ENCODE measurements at regions not wholly inside any gene's neighbourhood (a gene's known extent, or its start where the extent isn't known, plus 50 kb on each side); places are given as distances from the start of the nearest gene placed in this dataset.
"Not testable (repeated sequence)": the region's sequence is repeated elsewhere in the genome, so short reads cannot be mapped to it uniquely, and the experiment has no call there.

- no peak for TF ChIP-seq CTCF (IDR thresholded peaks at IDR 0.05; ENCODE audit: insufficient read depth, low read length, poor library complexity, severe bottlenecking)
Measured at GRCh38 chr7:69062020-69062765, 536.1 kb upstream of the AUTS2 start.

GRCh38 chr7:69067397-69067796, 530.9 kb upstream of the AUTS2 start:
- no peaks in the 10 kb centered on the region for H3K36me3 ChIP-seq (ENCODE audit: control insufficient read depth, insufficient read depth, low read length)
- no peak overlapping the region for H3K4me3 ChIP-seq (ENCODE audit: low read depth, low read length)
- no peak for DNase-seq (ENCODE audit: low read depth)
- no peaks in the 10 kb centered on the region for H3K27me3 ChIP-seq (ENCODE audit: control insufficient read depth, insufficient read depth, low read length)
- peak; percentile 42 for TF ChIP-seq CTCF (IDR thresholded peaks at IDR 0.05; ENCODE audit: insufficient read depth, low read length, poor library complexity, severe bottlenecking)

More at GRCh38 chr7:69062020-69062765, 536.1 kb upstream of the AUTS2 start:
- Histone ChIP-seq H3K36me3 (ENCODE audit: control insufficient read depth, insufficient read depth, low read length) (no peaks in the 10 kb centered on the region), H3K27me3 (ENCODE audit: control insufficient read depth, insufficient read depth, low read length) (no peaks in the 10 kb centered on the region), H3K4me3 (ENCODE audit: low read depth, low read length) (no peak overlapping the region)
- DNase-seq (ENCODE audit: low read depth): no peak

GRCh38 chr7:69070476-69070875, 527.8 kb upstream of the AUTS2 start:
- H3K27me3 ChIP-seq (ENCODE audit: control insufficient read depth, insufficient read depth, low read length): no peaks in the 10 kb centered on the region
- no peak overlapping the region for H3K4me3 ChIP-seq (ENCODE audit: low read depth, low read length)
- no peaks in the 10 kb centered on the region for H3K36me3 ChIP-seq (ENCODE audit: control insufficient read depth, insufficient read depth, low read length)
- DNase-seq (ENCODE audit: low read depth): no peak
- TF ChIP-seq CTCF (IDR thresholded peaks at IDR 0.05; ENCODE audit: insufficient read depth, low read length, poor library complexity, severe bottlenecking): no peak

GRCh38 chr7:69076566-69076965, 521.7 kb upstream of the AUTS2 start:
- no peak for TF ChIP-seq CTCF (IDR thresholded peaks at IDR 0.05; ENCODE audit: insufficient read depth, low read length, poor library complexity, severe bottlenecking)
- Histone ChIP-seq H3K27me3 (ENCODE audit: control insufficient read depth, insufficient read depth, low read length) (no peaks in the 10 kb centered on the region), H3K36me3 (ENCODE audit: control insufficient read depth, insufficient read depth, low read length) (no peaks in the 10 kb centered on the region), H3K4me3 (ENCODE audit: low read depth, low read length) (no peak overlapping the region)
- no peak for DNase-seq (ENCODE audit: low read depth)

DNA sequence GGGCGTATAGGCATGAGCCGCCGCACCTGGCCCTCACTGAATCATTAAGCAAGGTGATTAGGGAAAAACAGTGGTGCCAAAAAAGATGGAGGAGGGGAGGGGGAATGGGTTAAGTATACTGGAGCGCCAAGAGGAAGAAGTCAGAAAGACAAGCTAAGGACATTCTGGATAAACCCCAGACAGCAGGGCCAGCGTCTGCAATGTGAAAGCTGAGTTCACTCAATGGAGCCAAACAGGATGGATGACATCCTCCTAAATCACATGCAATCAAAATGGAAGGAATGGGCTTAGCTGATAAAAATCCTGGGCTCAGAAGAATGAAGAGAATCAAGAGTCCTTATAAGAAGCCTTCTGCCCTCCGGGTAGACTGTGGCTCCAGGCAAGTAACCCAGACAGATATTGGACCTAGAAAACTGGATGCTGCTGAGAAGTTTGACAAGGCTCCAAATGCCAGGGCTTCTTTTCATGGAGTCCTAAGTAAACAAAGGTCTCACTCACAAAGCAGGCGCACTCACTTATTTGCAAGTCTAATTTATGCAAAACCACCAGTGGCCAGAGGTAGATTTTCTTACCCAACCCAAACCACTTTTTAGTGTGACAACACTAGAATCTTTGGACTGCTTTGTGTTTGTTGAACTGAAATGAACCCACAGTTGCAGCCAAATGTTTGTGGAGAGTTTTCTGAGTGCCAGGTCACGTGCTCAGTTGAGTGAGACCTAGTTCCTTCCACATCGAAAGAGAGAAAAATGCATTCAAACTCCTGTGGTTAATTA, 519.1 kb upstream of the AUTS2 start:
- no peak overlapping the region for H3K4me3 ChIP-seq (ENCODE audit: low read depth, low read length)
- no peak for DNase-seq (ENCODE audit: low read depth)
- no peak for TF ChIP-seq CTCF (IDR thresholded peaks at IDR 0.05; ENCODE audit: insufficient read depth, low read length, poor library complexity, severe bottlenecking)
- no peaks in the 10 kb centered on the region for H3K27me3 ChIP-seq (ENCODE audit: control insufficient read depth, insufficient read depth, low read length)
- H3K36me3 ChIP-seq (ENCODE audit: control insufficient read depth, insufficient read depth, low read length): no peaks in the 10 kb centered on the region

- not testable (repeated sequence) for H3K27me3 ChIP-seq (ENCODE audit: control insufficient read depth, insufficient read depth, low read length); H3K36me3 ChIP-seq (ENCODE audit: control insufficient read depth, insufficient read depth, low read length); H3K4me3 ChIP-seq (ENCODE audit: low read depth, low read length); DNase-seq (ENCODE audit: low read depth)
Measured at GRCh38 chr7:69087281-69087680, 511.0 kb upstream of the AUTS2 start.
